ENCODE measurements at regions not wholly inside any gene's neighbourhood (a gene's known extent, or its start where the extent isn't known, plus 50 kb on each side); places are given as distances from the start of the nearest gene placed in this dataset.

- in situ Hi-C loops (cut with HindIII; ENCODE audit: low pct_unique_long_range_greater_than_20kb, low sequenced_read_pairs) = no loop called here
- TF ChIP-seq JUND (IDR thresholded peaks at IDR 0.05; ENCODE audit: low read depth) = peak; percentile 80
- DNase-seq (ENCODE audit: low read depth in 1 of 2, low spot score in 1 of 2) = peak in 1 of 2 experiments; percentile 90
Measured at GRCh38 chr5:124660229-124661093, 86.0 kb downstream of the ZNF608 start.

GRCh38 chr5:124659798-124660197 lies 86.6 kb downstream of the ZNF608 start:
- no peak for DNase-seq (ENCODE audit: low read depth in 1 of 2, low spot score in 1 of 2)
- no peak for TF ChIP-seq JUND (IDR thresholded peaks at IDR 0.05; ENCODE audit: low read depth)
- in situ Hi-C loops (cut with HindIII; ENCODE audit: low pct_unique_long_range_greater_than_20kb, low sequenced_read_pairs) = no loop called here

GRCh38 chr5:124658867-124659557 lies 87.4 kb downstream of the ZNF608 start:
- no peak for TF ChIP-seq JUND (IDR thresholded peaks at IDR 0.05; ENCODE audit: low read depth)
- in situ Hi-C loops (cut with HindIII; ENCODE audit: low pct_unique_long_range_greater_than_20kb, low sequenced_read_pairs) = no loop called here

GRCh38 chr5:124655921-124656511 lies 90.4 kb downstream of the ZNF608 start:
- DNase-seq (ENCODE audit: low read depth in 1 of 2, low spot score in 1 of 2) = peak in 1 of 2 experiments; percentile 66
- peak; percentile 48; the same call in 1 of the 2 replicates for TF ChIP-seq JUND (IDR thresholded peaks at IDR 0.05; ENCODE audit: low read depth)
- in situ Hi-C loops (cut with HindIII; ENCODE audit: low pct_unique_long_range_greater_than_20kb, low sequenced_read_pairs) = no loop called here

More at GRCh38 chr5:124658867-124659557, 87.4 kb downstream of the ZNF608 start:
- no peak for DNase-seq (ENCODE audit: low read depth in 1 of 2, low spot score in 1 of 2)

- no peak for TF ChIP-seq JUND (IDR thresholded peaks at IDR 0.05; ENCODE audit: low read depth)
- in situ Hi-C loops (cut with HindIII; ENCODE audit: low pct_unique_long_range_greater_than_20kb, low sequenced_read_pairs) = no loop called here
- no peak for DNase-seq (ENCODE audit: low read depth in 1 of 2, low spot score in 1 of 2)
Measured at GRCh38 chr5:124655251-124655917, 91.1 kb downstream of the ZNF608 start.

GRCh38 chr5:124654418-124654817 lies 92.0 kb downstream of the ZNF608 start:
- no peak for TF ChIP-seq JUND (IDR thresholded peaks at IDR 0.05; ENCODE audit: low read depth)
- DNase-seq (ENCODE audit: low read depth in 1 of 2, low spot score in 1 of 2) = no peak
- in situ Hi-C loops (cut with HindIII; ENCODE audit: low pct_unique_long_range_greater_than_20kb, low sequenced_read_pairs) = no loop called here

GRCh38 chr5:124653666-124654065 lies 92.8 kb downstream of the ZNF608 start:
- no peak for DNase-seq (ENCODE audit: low read depth in 1 of 2, low spot score in 1 of 2)
- in situ Hi-C loops (cut with HindIII; ENCODE audit: low pct_unique_long_range_greater_than_20kb, low sequenced_read_pairs) = no loop called here

GRCh38 chr5:124652892-124653441 lies 93.5 kb downstream of the ZNF608 start:
- no peak for DNase-seq (ENCODE audit: low read depth in 1 of 2, low spot score in 1 of 2)
- TF ChIP-seq JUND (IDR thresholded peaks at IDR 0.05; ENCODE audit: low read depth) = no peak
- in situ Hi-C loops (cut with HindIII; ENCODE audit: low pct_unique_long_range_greater_than_20kb, low sequenced_read_pairs) = no loop called here

More at GRCh38 chr5:124653666-124654065, 92.8 kb downstream of the ZNF608 start:
- TF ChIP-seq JUND (IDR thresholded peaks at IDR 0.05; ENCODE audit: low read depth) = no peak

- no peak for TF ChIP-seq JUND (IDR thresholded peaks at IDR 0.05; ENCODE audit: low read depth)
- no peak for DNase-seq (ENCODE audit: low read depth in 1 of 2, low spot score in 1 of 2)
- in situ Hi-C loops (cut with HindIII; ENCODE audit: low pct_unique_long_range_greater_than_20kb, low sequenced_read_pairs) = no loop called here
Measured at GRCh38 chr5:124652514-124652819, 94.0 kb downstream of the ZNF608 start.

GRCh38 chr5:124651663-124652513 lies 94.6 kb downstream of the ZNF608 start:
- DNase-seq (ENCODE audit: low read depth in 1 of 2, low spot score in 1 of 2) = peak; percentile 66 to 83
- TF ChIP-seq JUND (IDR thresholded peaks at IDR 0.05; ENCODE audit: low read depth) = no peak
- in situ Hi-C loops (cut with HindIII; ENCODE audit: low pct_unique_long_range_greater_than_20kb, low sequenced_read_pairs) = no loop called here

- in situ Hi-C loops (cut with HindIII; ENCODE audit: low pct_unique_long_range_greater_than_20kb, low sequenced_read_pairs) = no loop called here
- TF ChIP-seq JUND (IDR thresholded peaks at IDR 0.05; ENCODE audit: low read depth) = no peak
- no peak for DNase-seq (ENCODE audit: low read depth in 1 of 2, low spot score in 1 of 2)
Measured at GRCh38 chr5:124650951-124651662, 95.3 kb downstream of the ZNF608 start.

All from T47D (cell line).